Keratinocyte (primary cell): ENCODE measurements at regions not wholly inside any gene's neighbourhood (a gene's known extent, or its start where the extent isn't known, plus 50 kb on each side); places are given as distances from the start of the nearest gene placed in this dataset.

ENCODE experiments used
- CTCF ChIP-seq, 3 experiments: IDR thresholded peaks in 1 of 3; conservative IDR thresholded peaks in 1 of 3; optimal IDR thresholded peaks in 1 of 3; 2 replicates in 2 of 3; 3 replicates in 1 of 3; pipeline versions ENCODE3 to v1.5.1; 2011; ENCODE audit warnings: low read length in 3 of 3, mild to moderate bottlenecking in 3 of 3, moderate library complexity in 2 of 3, control low read depth in 1 of 3, inconsistent platforms in 1 of 3; ENCODE audit not compliant: insufficient read depth in 2 of 3; ENCODE audit errors: extremely low read depth in 1 of 3
- EZH2 ChIP-seq: IDR thresholded peaks from one replicate; pipeline ENCODE4 v1.6.1; 2012; ENCODE audit warnings: inconsistent platforms, mild to moderate bottlenecking, low read length, moderate library complexity

GRCh38 chr2:144703852-144704708 is 184.2 kb upstream of the ZEB2 start:
- no peak for TF ChIP-seq CTCF (optimal IDR thresholded peaks at IDR 0.05 in 1 of 3, IDR thresholded peaks at IDR 0.05 in 1 of 3, conservative IDR thresholded peaks at IDR 0.05 in 1 of 3; ENCODE audit: extremely low read depth in 1 of 3, insufficient read depth in 2 of 3, low read length in 3 of 3)
- no peak for TF ChIP-seq EZH2
